Thymus (tissue), 11 donors: ENCODE measurements at regions not wholly inside any gene's neighbourhood (a gene's known extent, or its start where the extent isn't known, plus 50 kb on each side); places are given as distances from the start of the nearest gene placed in this dataset.
"Not testable (repeated sequence)": the region's sequence is repeated elsewhere in the genome, so short reads cannot be mapped to it uniquely, and the experiment has no call there.

ENCODE experiments used
- DNase-seq, 9 donors: peaks; one replicate each; pipeline ENCODE4 v3.0.0-alpha.2; 2013; ENCODE audit warnings: low spot score in 9 of 9, low read depth in 6 of 9, missing footprints in 1 of 9
- H3K27ac ChIP-seq, 2 donors: one replicate each; pipeline ENCODE4 v1.5.1; 2013; ENCODE audit warnings: control low read depth in 1 of 2, low read depth in 1 of 2, low read length in 1 of 2, mild to moderate bottlenecking in 1 of 2, moderate library complexity in 1 of 2
- H3K27me3 ChIP-seq, 2 donors: one replicate each; pipeline ENCODE4 v1.5.1; 2013; ENCODE audit warnings: low read length in 1 of 2; ENCODE audit not compliant: control insufficient read depth in 2 of 2, insufficient read depth in 1 of 2
- H3K36me3 ChIP-seq, 2 donors: one replicate each; pipeline ENCODE4 v1.5.1; 2013; ENCODE audit warnings: low read length in 1 of 2, mild to moderate bottlenecking in 1 of 2, moderate library complexity in 1 of 2; ENCODE audit not compliant: control insufficient read depth in 2 of 2, insufficient read depth in 2 of 2
- H3K4me1 ChIP-seq, 2 donors: one replicate each; pipeline ENCODE4 v1.5.1; 2013; ENCODE audit warnings: low read length in 2 of 2; ENCODE audit not compliant: control insufficient read depth in 2 of 2, insufficient read depth in 2 of 2
- H3K4me3 ChIP-seq, 2 donors: one replicate each; pipeline ENCODE4 v1.5.1; 2013; ENCODE audit warnings: low read length in 2 of 2, control low read depth in 1 of 2, mild to moderate bottlenecking in 1 of 2
- H3K9me3 ChIP-seq, 2 donors: one replicate each; pipeline ENCODE4 v1.5.1; 2013; ENCODE audit warnings: low read length in 1 of 2, mild to moderate bottlenecking in 1 of 2; ENCODE audit not compliant: control insufficient read depth in 2 of 2, insufficient read depth in 1 of 2
- WGBS: extraction: QIAGEN DNeasy Blood & Tissue Kit; methylation state at CpG from one replicate; pipeline ENCODE4 v1.1.7; 2013; 5-methylcytosine and 5-hydroxymethylcytosine counted together
- donor health status: healthy.

GRCh38 chr10:55601690-55602478, 759.2 kb downstream of the ZWINT start:
- H3K9me3 ChIP-seq, H3K4me1 ChIP-seq, H3K27ac ChIP-seq, H3K4me3 ChIP-seq, DNase-seq, H3K36me3 ChIP-seq, H3K27me3 ChIP-seq: not testable (repeated sequence)
- WGBS = 2% methylated on average over 29 of the region's 29 CpGs

GRCh38 chr10:55551603-55552002, 750.6 kb upstream of the PCDH15 start:
- Histone ChIP-seq H3K4me1 (no peaks in the 10 kb centered on the region), H3K27me3 (no peaks in the 10 kb centered on the region), H3K4me3 (no peak overlapping the region), H3K9me3 (no peaks in the 10 kb centered on the region), H3K36me3 (no peaks in the 10 kb centered on the region), H3K27ac (no peak overlapping the region)
- 91% methylated on average over 2 of the region's 2 CpGs for WGBS
- no peak for DNase-seq

- DNase-seq = no peak
- WGBS = 83% methylated on average over 2 of the region's 2 CpGs
- Histone ChIP-seq H3K4me1 (no peaks in the 10 kb centered on the region), H3K27me3 (no peaks in the 10 kb centered on the region), H3K9me3 (no peaks in the 10 kb centered on the region), H3K27ac (no peak overlapping the region), H3K36me3 (no peaks in the 10 kb centered on the region), H3K4me3 (no peak overlapping the region)
These were observed 749.2 kb upstream of the PCDH15 start for GRCh38 chr10:55550236-55550635.

- 94% methylated on average over 7 of the region's 7 CpGs for WGBS
- H3K4me1 ChIP-seq, DNase-seq, H3K36me3 ChIP-seq, H3K4me3 ChIP-seq, H3K27ac ChIP-seq, H3K27me3 ChIP-seq: not testable (repeated sequence)
- peaks cover 0 to 10% of the 10 kb centered on the region in 2 donors for H3K9me3 ChIP-seq
These were observed 736.5 kb upstream of the PCDH15 start for GRCh38 chr10:55537497-55537896.

- H3K9me3 ChIP-seq = no peaks in the 10 kb centered on the region
- no peaks in the 10 kb centered on the region for H3K4me1 ChIP-seq
- WGBS = 76% methylated on average over 7 of the region's 7 CpGs
- H3K27ac ChIP-seq = no peak overlapping the region
- no peaks in the 10 kb centered on the region for H3K36me3 ChIP-seq
- H3K4me3 ChIP-seq = no peak overlapping the region
- no peak for DNase-seq
- H3K27me3 ChIP-seq = no peaks in the 10 kb centered on the region
These were observed 718.2 kb upstream of the PCDH15 start for GRCh38 chr10:55519264-55519663.

- DNase-seq, H3K9me3 ChIP-seq, H3K4me3 ChIP-seq, H3K27ac ChIP-seq, H3K4me1 ChIP-seq, H3K27me3 ChIP-seq, H3K36me3 ChIP-seq: not testable (repeated sequence)
- 25% methylated on average over 1 of the region's 1 CpG for WGBS
These were observed 717.4 kb upstream of the PCDH15 start for GRCh38 chr10:55518416-55518815.

GRCh38 chr10:55509168-55509567, 708.1 kb upstream of the PCDH15 start:
- H3K4me3 ChIP-seq = no peak overlapping the region
- DNase-seq = no peak
- no peaks in the 10 kb centered on the region for H3K9me3 ChIP-seq
- no peaks in the 10 kb centered on the region for H3K36me3 ChIP-seq
- WGBS = 93% methylated on average over 4 of the region's 4 CpGs
- no peaks in the 10 kb centered on the region for H3K4me1 ChIP-seq
- no peak overlapping the region for H3K27ac ChIP-seq
- no peaks in the 10 kb centered on the region for H3K27me3 ChIP-seq

- Histone ChIP-seq H3K9me3 (no peaks in the 10 kb centered on the region), H3K27ac (no peak overlapping the region), H3K36me3 (no peaks in the 10 kb centered on the region), H3K27me3 (no peaks in the 10 kb centered on the region), H3K4me1 (no peaks in the 10 kb centered on the region), H3K4me3 (no peak overlapping the region)
- 13% methylated on average over 1 of the region's 1 CpG for WGBS
- DNase-seq = peak in 2 of 9 donors; percentile 1 to 5
These were observed 700.0 kb upstream of the PCDH15 start for GRCh38 chr10:55500931-55501559.

GRCh38 chr10:55497893-55498499, 697.0 kb upstream of the PCDH15 start:
- H3K36me3 ChIP-seq = no peaks in the 10 kb centered on the region
- no peaks in the 10 kb centered on the region for H3K4me1 ChIP-seq
- DNase-seq = no peak
- no peak overlapping the region for H3K27ac ChIP-seq
- no peak overlapping the region for H3K4me3 ChIP-seq
- H3K9me3 ChIP-seq = no peaks in the 10 kb centered on the region
- WGBS = 88% methylated on average over 4 of the region's 4 CpGs
- H3K27me3 ChIP-seq = no peaks in the 10 kb centered on the region
